DOHH2 (cell line): ENCODE measurements at regions not wholly inside any gene's neighbourhood (a gene's known extent, or its start where the extent isn't known, plus 50 kb on each side); places are given as distances from the start of the nearest gene placed in this dataset.

Experiments
- H3F3A ChIP-seq: fragments of 200-600 bp; sonication (generic), shearing (Covaris generic); 2 replicates; pipeline ENCODE4 v1.6.0; 2016; ENCODE audit warnings: antibody characterized with exemption, mild to moderate bottlenecking; ENCODE audit not compliant: control insufficient read depth, insufficient read depth
- H3K27ac ChIP-seq: fragments of 200-600 bp; sonication (generic); 2 replicates; pipeline ENCODE4 v1.5.1; 2014; ENCODE audit warnings: low read depth, mild to moderate bottlenecking, low read length, moderate library complexity
- H3K27me3 ChIP-seq: fragments of 200-600 bp; sonication (generic); 2 replicates; pipeline ENCODE4 v1.6.1; 2014; ENCODE audit warnings: mild to moderate bottlenecking, low read length, mixed read lengths; ENCODE audit not compliant: control insufficient read depth
- H3K36me3 ChIP-seq: fragments of 200-600 bp; sonication (generic); 2 replicates; pipeline ENCODE4 v1.6.1; 2014; ENCODE audit warnings: mild to moderate bottlenecking, low read length, moderate library complexity, mixed read lengths; ENCODE audit not compliant: control insufficient read depth
- H3K4me1 ChIP-seq: fragments of 200-600 bp; sonication (generic); 2 replicates; pipeline ENCODE4 v1.6.1; 2014; ENCODE audit warnings: mild to moderate bottlenecking, low read length, mixed read lengths; ENCODE audit not compliant: control insufficient read depth
- H3K4me2 ChIP-seq: fragments of 200-600 bp; sonication (generic); 2 replicates; pipeline ENCODE4 v1.6.0; 2014; ENCODE audit warnings: mild to moderate bottlenecking, low read length, moderate library complexity
- H3K4me3 ChIP-seq: fragments of 200-600 bp; sonication (generic); 2 replicates; pipeline ENCODE4 v1.5.1; 2014; ENCODE audit warnings: mild to moderate bottlenecking, low read length, mixed read lengths
- H3K79me2 ChIP-seq: fragments of 200-600 bp; sonication (generic); 2 replicates; pipeline ENCODE4 v1.6.1; 2014; ENCODE audit warnings: mild to moderate bottlenecking, low read length, mixed read lengths; ENCODE audit not compliant: control insufficient read depth
- H3K9me2 ChIP-seq: fragments of 200-600 bp; sonication (generic); replicated peaks from 2 replicates; pipeline ENCODE4 v1.6.1; 2014; ENCODE audit warnings: mild to moderate bottlenecking, low read length, mixed read lengths; ENCODE audit not compliant: control insufficient read depth
- H3K9me3 ChIP-seq: fragments of 200-600 bp; sonication (generic); 2 replicates; pipeline ENCODE4 v1.6.1; 2014; ENCODE audit warnings: antibody characterized with exemption, low read length, mixed read lengths; ENCODE audit not compliant: control insufficient read depth, insufficient read depth
- H4K20me1 ChIP-seq: fragments of 200-600 bp; sonication (generic); 2 replicates; pipeline ENCODE4 v1.6.0; 2014; ENCODE audit warnings: low read depth, mild to moderate bottlenecking, antibody characterized with exemption, low read length, moderate library complexity; ENCODE audit not compliant: control insufficient read depth, insufficient read depth
- CTCF ChIP-seq: fragments of 200-600 bp; sonication (generic); IDR thresholded peaks from one replicate; pipeline ENCODE4 v1.5.1; 2014; ENCODE audit warnings: antibody characterized with exemption, mild to moderate bottlenecking, low read depth, low read length; ENCODE audit not compliant: poor library complexity, severe bottlenecking
- EZH2phosphoT487 ChIP-seq: fragments of 200-600 bp; sonication (generic); IDR thresholded peaks from 2 replicates; pipeline ENCODE4 v1.6.1; 2017; ENCODE audit warnings: borderline replicate concordance, mild to moderate bottlenecking, antibody characterized with exemption, low read length, moderate library complexity, mixed read lengths

DNA sequence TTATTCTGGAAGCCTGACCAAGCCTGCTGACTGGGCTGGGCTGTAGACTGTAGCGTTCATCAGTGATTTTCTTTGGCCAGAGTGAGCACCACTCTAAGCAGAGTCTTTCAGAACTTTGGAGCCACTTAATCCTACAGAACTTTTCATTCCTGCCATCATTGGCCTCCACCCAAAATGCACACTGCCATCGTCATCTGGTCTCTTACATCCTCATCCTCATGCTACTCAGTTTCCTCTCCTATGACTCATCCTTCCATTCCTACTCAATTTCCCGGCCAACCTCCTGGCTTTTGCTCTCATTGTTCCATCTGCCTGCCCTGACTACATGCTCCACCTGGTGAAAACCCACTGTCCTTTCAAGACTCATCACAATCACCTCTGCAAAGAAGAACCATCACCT is 233.8 kb upstream of the USP25 start:
- Histone ChIP-seq H3K9me2 (no peaks in the 10 kb centered on the region), H3K79me2 (no peaks in the 10 kb centered on the region), H4K20me1 (no peaks in the 10 kb centered on the region), H3K27ac (no peak overlapping the region), H3K4me2 (no peak overlapping the region), H3K4me1 (no peaks in the 10 kb centered on the region), H3F3A (no peaks in the 10 kb centered on the region), H3K9me3 (no peaks in the 10 kb centered on the region; the same call in 1 of the 2 replicates), H3K36me3 (no peaks in the 10 kb centered on the region), H3K4me3 (no peak overlapping the region), H3K27me3 (no peaks in the 10 kb centered on the region)
- no peak for TF ChIP-seq CTCF
- TF ChIP-seq EZH2phosphoT487, result no peak

DNA sequence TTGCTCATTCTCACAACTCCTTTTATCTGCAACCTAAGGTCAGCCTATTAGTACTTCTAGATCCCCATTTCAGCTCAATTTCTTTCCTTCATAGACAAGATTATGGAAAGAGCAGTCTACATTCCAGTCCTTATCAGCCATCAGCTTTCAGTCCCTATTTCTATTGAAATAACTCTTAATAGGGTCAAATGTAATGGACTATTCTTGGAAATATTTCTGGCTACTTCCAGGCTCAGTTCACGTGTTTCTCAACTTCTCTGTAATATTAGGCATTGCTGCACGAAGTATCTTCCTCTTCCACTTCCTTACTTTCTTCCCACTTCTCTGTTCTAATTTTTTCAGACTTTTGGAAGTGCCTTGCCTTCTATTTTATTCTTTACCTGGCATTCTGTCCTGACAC is 232.9 kb upstream of the USP25 start:
- Histone ChIP-seq H3K27ac (no peak overlapping the region), H3K4me1 (no peaks in the 10 kb centered on the region), H3K9me2 (no peaks in the 10 kb centered on the region), H3K9me3 (no peaks in the 10 kb centered on the region; the same call in 1 of the 2 replicates), H3K4me3 (no peak overlapping the region), H3K27me3 (no peaks in the 10 kb centered on the region), H3K79me2 (no peaks in the 10 kb centered on the region), H4K20me1 (no peaks in the 10 kb centered on the region), H3K36me3 (no peaks in the 10 kb centered on the region), H3F3A (no peaks in the 10 kb centered on the region), H3K4me2 (no peak overlapping the region)
- TF ChIP-seq EZH2phosphoT487 (no peak), CTCF (no peak)

DNA sequence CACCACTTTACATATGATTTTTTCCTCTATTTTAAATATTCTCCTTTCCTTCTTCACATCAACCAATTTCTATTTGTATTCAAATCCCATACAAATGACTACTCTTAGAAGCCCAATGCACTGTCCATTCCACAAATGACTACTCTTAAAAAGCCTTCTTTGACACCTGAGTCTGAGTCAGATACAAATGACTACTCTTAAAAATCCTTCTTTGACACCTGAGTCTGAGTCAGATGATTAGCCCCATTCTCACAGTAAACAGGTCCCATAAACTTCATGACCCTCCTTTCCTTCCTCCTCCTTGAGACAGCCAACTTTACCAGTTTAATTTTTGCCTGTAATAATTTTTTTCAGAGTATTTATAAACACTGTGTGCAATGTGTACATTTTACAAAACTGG is 231.3 kb upstream of the USP25 start:
- Histone ChIP-seq H3F3A (no peaks in the 10 kb centered on the region), H3K79me2 (no peaks in the 10 kb centered on the region)

More for the DNA sequence above, 231.3 kb upstream of the USP25 start:
- Histone ChIP-seq H3K4me3 (no peak overlapping the region), H3K9me2 (no peaks in the 10 kb centered on the region), H3K36me3 (no peaks in the 10 kb centered on the region), H3K4me2 (no peak overlapping the region), H3K9me3 (no peaks in the 10 kb centered on the region; the same call in 1 of the 2 replicates), H3K27ac (no peak overlapping the region), H3K4me1 (no peaks in the 10 kb centered on the region), H3K27me3 (no peaks in the 10 kb centered on the region), H4K20me1 (no peaks in the 10 kb centered on the region)
- TF ChIP-seq EZH2phosphoT487 (no peak), CTCF (no peak)
